Suprapubic skin (tissue), 3 donors: ENCODE measurements at regions not wholly inside any gene's neighbourhood (a gene's known extent, or its start where the extent isn't known, plus 50 kb on each side); places are given as distances from the start of the nearest gene placed in this dataset.

ENCODE experiments used
- EP300 ChIP-seq: sonication (generic); formaldehyde crosslinking; IDR thresholded peaks from one replicate; pipeline ENCODE4 v1.6.1; 2017; ENCODE audit warnings: antibody characterized with exemption
- TF ChIP-seq, protein P1 (sequence below), 2 donors: fragments of 200-600 bp in 1 of 2; fragments of 450-650 bp in 1 of 2; sonication (generic) in 1 of 2; IDR thresholded peaks; one replicate each; pipeline ENCODE4 v1.5.1; 2016 to 2019; ENCODE audit warnings: antibody characterized with exemption in 2 of 2, mild to moderate bottlenecking in 1 of 2, moderate library complexity in 1 of 2

GRCh38 chr1:58839147-58839795 is 55.4 kb upstream of the JUN start:
- TF ChIP-seq, protein P1, sequence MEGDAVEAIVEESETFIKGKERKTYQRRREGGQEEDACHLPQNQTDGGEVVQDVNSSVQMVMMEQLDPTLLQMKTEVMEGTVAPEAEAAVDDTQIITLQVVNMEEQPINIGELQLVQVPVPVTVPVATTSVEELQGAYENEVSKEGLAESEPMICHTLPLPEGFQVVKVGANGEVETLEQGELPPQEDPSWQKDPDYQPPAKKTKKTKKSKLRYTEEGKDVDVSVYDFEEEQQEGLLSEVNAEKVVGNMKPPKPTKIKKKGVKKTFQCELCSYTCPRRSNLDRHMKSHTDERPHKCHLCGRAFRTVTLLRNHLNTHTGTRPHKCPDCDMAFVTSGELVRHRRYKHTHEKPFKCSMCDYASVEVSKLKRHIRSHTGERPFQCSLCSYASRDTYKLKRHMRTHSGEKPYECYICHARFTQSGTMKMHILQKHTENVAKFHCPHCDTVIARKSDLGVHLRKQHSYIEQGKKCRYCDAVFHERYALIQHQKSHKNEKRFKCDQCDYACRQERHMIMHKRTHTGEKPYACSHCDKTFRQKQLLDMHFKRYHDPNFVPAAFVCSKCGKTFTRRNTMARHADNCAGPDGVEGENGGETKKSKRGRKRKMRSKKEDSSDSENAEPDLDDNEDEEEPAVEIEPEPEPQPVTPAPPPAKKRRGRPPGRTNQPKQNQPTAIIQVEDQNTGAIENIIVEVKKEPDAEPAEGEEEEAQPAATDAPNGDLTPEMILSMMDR (IDR thresholded peaks at IDR 0.05): no peak
- TF ChIP-seq EP300: no peak
